Left lung (tissue), 4 donors: ENCODE measurements at regions not wholly inside any gene's neighbourhood (a gene's known extent, or its start where the extent isn't known, plus 50 kb on each side); places are given as distances from the start of the nearest gene placed in this dataset.

ENCODE experiments used
- ATAC-seq: fragments of 200-7000 bp; cut with Tn5 transposase; one replicate; pipeline ENCODE4 v1.9.1; 2020; ENCODE audit warnings: moderate library complexity
- DNase-seq, 4 donors: peaks; one replicate each; pipeline ENCODE4 v3.0.0-alpha.2; 2013 to 2020
- H3K27ac ChIP-seq, 2 donors: fragments of 200-600 bp; sonication (generic) in 1 of 2; one replicate each; pipeline versions ENCODE4 v1.5.0 to v1.8.0; 2020 to 2021
- H3K27me3 ChIP-seq, 2 donors: fragments of 200-600 bp; sonication (generic) in 1 of 2; one replicate each; pipeline versions ENCODE4 v1.5.0 to v1.8.0; 2020 to 2021
- H3K36me3 ChIP-seq, 2 donors: fragments of 200-600 bp; sonication (generic) in 1 of 2; one replicate each; pipeline versions ENCODE4 v1.5.0 to v1.8.0; 2020 to 2021
- H3K4me1 ChIP-seq, 2 donors: fragments of 200-600 bp; one replicate each; pipeline ENCODE4 v1.8.0; 2021
- H3K4me3 ChIP-seq, 2 donors: fragments of 200-600 bp; sonication (generic) in 1 of 2; one replicate each; pipeline versions ENCODE4 v1.5.0 to v1.8.0; 2020 to 2021; ENCODE audit warnings: mild to moderate bottlenecking in 1 of 2
- H3K9me3 ChIP-seq, 2 donors: fragments of 200-600 bp; sonication (generic) in 1 of 2; one replicate each; pipeline versions ENCODE4 v1.5.0 to v1.8.0; 2020 to 2021
- intact Hi-C, 2 donors: fragments of 100-400 bp; cut with DNase I; formaldehyde crosslinking; loops; one replicate each; pipeline versions ENCODE4 v1.11.2 to v1.14.2; 2022
- TF ChIP-seq, protein P1 (sequence below), 2 donors: fragments of 200-600 bp; sonication (generic) in 1 of 2; IDR thresholded peaks; one replicate each; pipeline versions ENCODE4 v1.5.0 to v1.8.0; 2021; ENCODE audit warnings: antibody characterized with exemption in 2 of 2
- donor health status: DM: no; HTN: yes; CAD: no.
- donor health status: DM: no; HTN: no; CAD: no.

DNA sequence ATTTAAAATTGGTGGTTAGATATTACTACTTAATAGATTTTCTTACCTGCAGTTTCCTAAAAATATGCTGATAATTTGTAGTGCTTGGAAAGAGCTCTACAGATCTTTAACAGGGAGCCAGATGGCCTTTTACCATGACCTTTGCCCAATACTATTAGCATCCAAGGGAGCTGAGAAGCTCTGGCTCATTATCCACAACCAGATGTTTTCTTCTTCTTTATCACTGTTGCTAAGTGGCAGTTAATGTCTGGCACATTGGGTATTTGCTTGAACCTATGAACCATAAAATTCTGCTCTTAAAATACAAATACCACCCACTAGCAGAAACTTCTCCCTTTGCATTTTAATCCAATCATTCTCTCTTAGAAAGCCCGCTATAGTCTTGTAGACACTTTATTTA lies 1480.3 kb downstream of the C4orf33 start:
- no peaks in the 10 kb centered on the region for H3K36me3 ChIP-seq
- H3K27me3 ChIP-seq: no peaks in the 10 kb centered on the region
- H3K4me1 ChIP-seq: no peaks in the 10 kb centered on the region
- no peak for DNase-seq
- intact Hi-C loops: no loop called here
- no peak overlapping the region for H3K4me3 ChIP-seq
- no peaks in the 10 kb centered on the region for H3K9me3 ChIP-seq
- no peak overlapping the region for H3K27ac ChIP-seq
- TF ChIP-seq, protein P1, sequence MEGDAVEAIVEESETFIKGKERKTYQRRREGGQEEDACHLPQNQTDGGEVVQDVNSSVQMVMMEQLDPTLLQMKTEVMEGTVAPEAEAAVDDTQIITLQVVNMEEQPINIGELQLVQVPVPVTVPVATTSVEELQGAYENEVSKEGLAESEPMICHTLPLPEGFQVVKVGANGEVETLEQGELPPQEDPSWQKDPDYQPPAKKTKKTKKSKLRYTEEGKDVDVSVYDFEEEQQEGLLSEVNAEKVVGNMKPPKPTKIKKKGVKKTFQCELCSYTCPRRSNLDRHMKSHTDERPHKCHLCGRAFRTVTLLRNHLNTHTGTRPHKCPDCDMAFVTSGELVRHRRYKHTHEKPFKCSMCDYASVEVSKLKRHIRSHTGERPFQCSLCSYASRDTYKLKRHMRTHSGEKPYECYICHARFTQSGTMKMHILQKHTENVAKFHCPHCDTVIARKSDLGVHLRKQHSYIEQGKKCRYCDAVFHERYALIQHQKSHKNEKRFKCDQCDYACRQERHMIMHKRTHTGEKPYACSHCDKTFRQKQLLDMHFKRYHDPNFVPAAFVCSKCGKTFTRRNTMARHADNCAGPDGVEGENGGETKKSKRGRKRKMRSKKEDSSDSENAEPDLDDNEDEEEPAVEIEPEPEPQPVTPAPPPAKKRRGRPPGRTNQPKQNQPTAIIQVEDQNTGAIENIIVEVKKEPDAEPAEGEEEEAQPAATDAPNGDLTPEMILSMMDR (IDR thresholded peaks at IDR 0.05): no peak
- no peak for ATAC-seq

- peak in 1 of 4 donors; percentile 2 for DNase-seq
- no peak overlapping the region for H3K27ac ChIP-seq
- TF ChIP-seq, protein P1 (IDR thresholded peaks at IDR 0.05): no peak
- H3K4me1 ChIP-seq: no peaks in the 10 kb centered on the region
- H3K4me3 ChIP-seq: no peak overlapping the region
- no peaks in the 10 kb centered on the region for H3K36me3 ChIP-seq
- no peak for ATAC-seq
- H3K9me3 ChIP-seq: no peaks in the 10 kb centered on the region
- no peaks in the 10 kb centered on the region for H3K27me3 ChIP-seq
- intact Hi-C loops: no loop called here
Measured at GRCh38 chr4:130591091-130591490, 1495.1 kb downstream of the C4orf33 start.

DNA sequence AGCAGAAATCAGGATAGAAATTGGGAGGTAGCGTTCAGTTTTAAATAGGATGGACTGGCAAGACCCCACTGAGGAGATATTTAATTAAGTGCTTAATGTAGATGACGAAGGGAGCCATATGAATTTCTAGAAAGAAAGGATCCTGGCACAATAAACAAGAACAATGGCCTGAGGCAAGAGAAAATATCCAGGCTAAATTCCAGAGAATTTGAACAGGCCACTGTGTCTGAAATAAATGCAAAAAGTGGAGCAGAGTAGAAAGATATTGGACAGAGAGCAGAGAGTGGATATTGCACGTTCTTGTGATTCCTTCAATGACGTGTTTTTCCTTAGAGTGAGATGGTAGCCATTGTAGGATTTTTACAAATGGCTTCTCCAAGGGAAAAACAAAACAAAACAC lies 1504.8 kb downstream of the C4orf33 start:
- TF ChIP-seq, protein P1 (IDR thresholded peaks at IDR 0.05): no peak
- Histone ChIP-seq H3K36me3 (no peaks in the 10 kb centered on the region), H3K4me3 (no peak overlapping the region), H3K4me1 (no peaks in the 10 kb centered on the region), H3K27me3 (no peaks in the 10 kb centered on the region), H3K27ac (no peak overlapping the region), H3K9me3 (no peaks in the 10 kb centered on the region)
- no peak for DNase-seq
- ATAC-seq: no peak
- intact Hi-C loops: no loop called here

DNA sequence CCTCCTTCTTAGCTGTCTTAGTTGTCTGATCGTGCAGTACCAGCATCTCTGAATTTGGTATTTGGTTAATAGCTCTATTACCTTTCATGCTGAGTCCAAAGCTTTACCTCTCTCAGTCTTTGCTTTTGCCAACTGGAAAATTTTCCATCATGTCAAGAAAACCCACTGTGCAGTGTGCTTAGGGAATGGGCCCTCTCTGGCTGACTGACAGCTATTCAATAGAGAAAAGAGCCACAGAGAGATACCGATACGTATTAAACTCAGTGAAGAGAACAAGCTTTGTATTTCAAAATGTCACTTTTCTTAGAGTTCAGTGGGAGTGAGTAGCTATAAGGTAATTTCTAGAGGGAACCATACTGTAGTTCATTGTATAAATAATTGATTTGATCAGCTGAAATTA lies 1507.1 kb downstream of the C4orf33 start:
- DNase-seq: no peak
- Histone ChIP-seq H3K36me3 (no peaks in the 10 kb centered on the region), H3K27ac (no peak overlapping the region)

GRCh38 chr4:130608121-130608520 lies 1512.2 kb downstream of the C4orf33 start:
- TF ChIP-seq, protein P1 (IDR thresholded peaks at IDR 0.05): no peak
- Histone ChIP-seq H3K4me3 (no peak overlapping the region), H3K27me3 (no peaks in the 10 kb centered on the region), H3K27ac (no peak overlapping the region), H3K9me3 (no peaks in the 10 kb centered on the region), H3K36me3 (no peaks in the 10 kb centered on the region), H3K4me1 (no peaks in the 10 kb centered on the region)
- intact Hi-C loops: no loop called here
- DNase-seq (no peak), ATAC-seq (no peak)

More for the DNA sequence above, 1507.1 kb downstream of the C4orf33 start:
- H3K9me3 ChIP-seq: no peaks in the 10 kb centered on the region
- intact Hi-C loops: no loop called here
- TF ChIP-seq, protein P1 (IDR thresholded peaks at IDR 0.05): no peak
- H3K4me3 ChIP-seq: no peak overlapping the region
- no peak for ATAC-seq
- no peaks in the 10 kb centered on the region for H3K4me1 ChIP-seq
- H3K27me3 ChIP-seq: no peaks in the 10 kb centered on the region
